GM12878 (cell line): ENCODE measurements at regions not wholly inside any gene's neighbourhood (a gene's known extent, or its start where the extent isn't known, plus 50 kb on each side); places are given as distances from the start of the nearest gene placed in this dataset.

Source experiments
- ATAC-seq: fragments of 200-7000 bp; cut with Tn5 transposase; 3 replicates; pipeline ENCODE4 v1.9.1; 2020; ENCODE audit warnings: mild to moderate bottlenecking, moderate library complexity
- BruUV-seq: library from RNA; stranded (reverse); fragments of 400-500 nt; replicated peaks from 2 replicates; lab custom pipeline; 2021; lab: Mats Ljungman, UMichigan
- CTCF ChIA-PET: fragments of 300-600 bp; sonication (Branson Sonifier 250); formaldehyde crosslinking; extraction: SDS; loops from one replicate; lab custom pipeline; 2021; ENCODE audit warnings: inconsistent platforms; lab: Yijun Ruan, JAX
- POLR2A ChIA-PET: fragments of 350-600 bp; formaldehyde crosslinking; extraction: SDS; loops from one replicate; lab custom pipeline; 2021; ENCODE audit warnings: inconsistent platforms; lab: Charles Lee
- RAD21 ChIA-PET: fragments of 300-600 bp; sonication (Branson Sonifier 250); formaldehyde crosslinking; loops from one replicate; lab custom pipeline; 2023; ENCODE audit warnings: antibody characterized with exemption; ENCODE audit not compliant: unreplicated experiment; lab: Charles Lee
- SMC1A ChIA-PET: fragments of 300-600 bp; sonication (Branson Sonifier 250); formaldehyde crosslinking; loops from one replicate; lab custom pipeline; 2023; ENCODE audit not compliant: unreplicated experiment, uncharacterized antibody; lab: Charles Lee
- DNase-seq: peaks from one replicate; pipeline ENCODE4 v3.0.0-alpha.2; 2011; ENCODE audit warnings: low read depth, low spot score
- FAIRE-seq: peaks from 3 replicates; lab custom pipeline; 2011; peaks lifted over from hg19 to GRCh38; lab: Jason Lieb, UNC
- H2AFZ ChIP-seq: 2 replicates; pipeline ENCODE4 v1.6.0; 2011; ENCODE audit warnings: low read depth, low read length, control low read depth; ENCODE audit not compliant: control insufficient read depth
- H3K27ac ChIP-seq: 2 replicates; pipeline ENCODE4 v1.5.1; 2011; ENCODE audit warnings: control low read depth; ENCODE audit not compliant: control insufficient read depth, insufficient read depth
- H3K27me3 ChIP-seq, 2 experiments: replicated peaks in 1 of 2; 2 replicates each; pipeline versions ENCODE4 v1.6.0 to v1.6.1; 2011; ENCODE audit warnings: low read length in 1 of 2; ENCODE audit not compliant: control insufficient read depth in 2 of 2, insufficient read depth in 2 of 2
- H3K36me3 ChIP-seq, 2 experiments: 2 replicates each; pipeline ENCODE4 v1.5.1; 2011; ENCODE audit warnings: low read length in 1 of 2; ENCODE audit not compliant: control insufficient read depth in 2 of 2, insufficient read depth in 2 of 2
- H3K4me1 ChIP-seq: 2 replicates; pipeline ENCODE4 v1.6.1; 2011; ENCODE audit warnings: mild to moderate bottlenecking, low read length, moderate library complexity, mixed read lengths; ENCODE audit not compliant: control insufficient read depth, insufficient read depth
- H3K4me2 ChIP-seq: 2 replicates; pipeline ENCODE4 v1.6.0; 2011; ENCODE audit warnings: control low read depth; ENCODE audit not compliant: control insufficient read depth, insufficient read depth
- H3K4me3 ChIP-seq: fragments of 200-600 bp; sonication (generic); 2 replicates; pipeline ENCODE4 v1.5.1; 2016
- H3K79me2 ChIP-seq: 2 replicates; pipeline ENCODE4 v1.6.0; 2011; ENCODE audit warnings: low read length; ENCODE audit not compliant: control insufficient read depth, insufficient read depth
- H3K9ac ChIP-seq: 2 replicates; pipeline ENCODE4 v1.8.0; 2011; ENCODE audit warnings: low read length, control low read depth, mixed read lengths; ENCODE audit not compliant: control insufficient read depth, insufficient read depth
- H3K9me3 ChIP-seq: replicated peaks from 3 replicates; pipeline ENCODE4 v1.5.1; 2011; ENCODE audit warnings: mild to moderate bottlenecking, low read length; ENCODE audit not compliant: control insufficient read depth, insufficient read depth
- H4K20me1 ChIP-seq: 2 replicates; pipeline ENCODE4 v1.6.0; 2011; ENCODE audit not compliant: control insufficient read depth, insufficient read depth
- CHD1 ChIP-seq: IDR thresholded peaks from 2 replicates; pipeline ENCODE4 v1.6.1; 2012; ENCODE audit warnings: low read depth, low read length, improper control_type of control experiment
- HCFC1 ChIP-seq: fragments of 150-350 bp; IDR thresholded peaks from 2 replicates; pipeline ENCODE4 v1.6.1; 2014; ENCODE audit warnings: low read length
- HDAC2 ChIP-seq: fragments of 200-600 bp; sonication (generic); IDR thresholded peaks from 2 replicates; pipeline ENCODE4 v1.6.1; 2017
- MTA2 ChIP-seq: fragments of 450-650 bp; IDR thresholded peaks from 2 replicates; pipeline ENCODE4 v1.6.1; 2016; ENCODE audit warnings: low read depth, mild to moderate bottlenecking, moderate library complexity
- MTA3 ChIP-seq: IDR thresholded peaks from 2 replicates; pipeline ENCODE4 v1.6.1; 2012; ENCODE audit warnings: low read length, inconsistent platforms, borderline replicate concordance
- MYB ChIP-seq: fragments of 150-350 bp; IDR thresholded peaks from 2 replicates; pipeline ENCODE4 v1.6.1; 2014; ENCODE audit warnings: mild to moderate bottlenecking, low read depth, low read length, borderline replicate concordance
- PAX5 ChIP-seq: IDR thresholded peaks from 2 replicates; pipeline ENCODE4 v1.6.1; 2011; ENCODE audit warnings: low read depth, low read length, borderline replicate concordance
- SIN3A ChIP-seq: IDR thresholded peaks from 2 replicates; pipeline ENCODE4 v1.6.1; 2012; ENCODE audit warnings: low read depth, low read length, improper control_type of control experiment
- SUPT20H ChIP-seq: IDR thresholded peaks from 2 replicates; pipeline ENCODE4 v1.6.1; 2011; ENCODE audit warnings: low read depth, mild to moderate bottlenecking, low read length, moderate library complexity, borderline replicate concordance; ENCODE audit not compliant: control insufficient read depth
- WGBS: methylation state at CpG from one replicate; pipeline ENCODE4 v1.1.6; 2016; ENCODE audit warnings: low lambda C conversion rate; ENCODE audit not compliant: insufficient replicate concordance, insufficient coverage; ENCODE audit errors: missing lambda C conversion rate; 5-methylcytosine and 5-hydroxymethylcytosine counted together
- in situ Hi-C: fragments of 300-500 bp; cut with MboI; formaldehyde crosslinking; loops from 9 replicates; pipeline ENCODE4 v1.14.3; 2018; ENCODE audit warnings: mixed read lengths
- intact Hi-C: fragments of 100-400 bp; cut with micrococcal nuclease; formaldehyde crosslinking; loops from one replicate; pipeline ENCODE4 v1.14.2; 2022; ENCODE audit not compliant: unreplicated experiment
- TF ChIP-seq, protein P1 (sequence below): IDR thresholded peaks from 2 replicates; pipeline ENCODE4 v1.6.1; 2011; ENCODE audit warnings: borderline replicate concordance, low read depth, mild to moderate bottlenecking, moderate library complexity, low read length; ENCODE audit not compliant: insufficient read depth, poor library complexity, severe bottlenecking
- TF ChIP-seq, protein P2 (sequence below): fragments of 450-650 bp; IDR thresholded peaks from 2 replicates; pipeline ENCODE4 v1.6.1; 2017; ENCODE audit warnings: borderline replicate concordance

DNA sequence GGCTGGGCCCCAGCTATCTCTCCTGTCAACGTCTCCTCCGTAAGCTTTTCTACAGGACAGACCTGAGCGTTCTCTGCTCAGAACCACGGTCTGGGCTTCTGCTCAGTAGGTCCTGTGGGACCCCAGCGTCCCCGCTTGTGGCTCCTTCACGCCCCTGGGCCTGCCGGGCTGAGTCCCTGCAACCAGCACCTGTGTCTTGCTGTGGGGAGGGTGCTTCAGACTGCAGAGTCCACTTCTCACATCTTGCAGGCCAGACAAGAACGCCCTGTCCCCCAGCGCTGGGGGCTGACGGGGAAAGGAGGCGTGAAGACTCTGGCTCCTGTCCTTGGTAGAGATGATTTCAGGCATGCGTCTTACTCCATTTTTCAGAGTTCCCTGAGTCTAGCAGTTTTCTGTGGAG lies 1480.8 kb downstream of the BRD1 start:
- ChIA-PET CTCF (no interaction called here), SMC1A (no interaction called here), POLR2A (no interaction called here), RAD21 (no interaction called here)
- H2AFZ ChIP-seq, result no peak overlapping the region
- in situ Hi-C loops, result no loop called here
- no peak overlapping the region for H3K4me3 ChIP-seq
- no peaks in the 10 kb centered on the region for H3K79me2 ChIP-seq
- no TSS peak for BruUV-seq
- H3K36me3 ChIP-seq, result no peaks in the 10 kb centered on the region
- FAIRE-seq (no peak), DNase-seq (no peak), ATAC-seq (no peak)
- H3K9me3 ChIP-seq, result no peaks in the 10 kb centered on the region; the same call in 2 of the 3 replicates
- intact Hi-C loops, result no loop called here
- H3K9ac ChIP-seq, result no peak overlapping the region
- H3K27ac ChIP-seq, result no peak overlapping the region
- TF ChIP-seq MYB (no peak), HCFC1 (no peak), HDAC2 (no peak), SIN3A (no peak), SUPT20H (no peak), CHD1 (no peak), MTA2 (no peak), MTA3 (no peak), PAX5 (no peak)
- TF ChIP-seq, protein P1, sequence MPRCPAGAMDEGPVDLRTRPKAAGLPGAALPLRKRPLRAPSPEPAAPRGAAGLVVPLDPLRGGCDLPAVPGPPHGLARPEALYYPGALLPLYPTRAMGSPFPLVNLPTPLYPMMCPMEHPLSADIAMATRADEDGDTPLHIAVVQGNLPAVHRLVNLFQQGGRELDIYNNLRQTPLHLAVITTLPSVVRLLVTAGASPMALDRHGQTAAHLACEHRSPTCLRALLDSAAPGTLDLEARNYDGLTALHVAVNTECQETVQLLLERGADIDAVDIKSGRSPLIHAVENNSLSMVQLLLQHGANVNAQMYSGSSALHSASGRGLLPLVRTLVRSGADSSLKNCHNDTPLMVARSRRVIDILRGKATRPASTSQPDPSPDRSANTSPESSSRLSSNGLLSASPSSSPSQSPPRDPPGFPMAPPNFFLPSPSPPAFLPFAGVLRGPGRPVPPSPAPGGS, result no peak
- TF ChIP-seq, protein P2, sequence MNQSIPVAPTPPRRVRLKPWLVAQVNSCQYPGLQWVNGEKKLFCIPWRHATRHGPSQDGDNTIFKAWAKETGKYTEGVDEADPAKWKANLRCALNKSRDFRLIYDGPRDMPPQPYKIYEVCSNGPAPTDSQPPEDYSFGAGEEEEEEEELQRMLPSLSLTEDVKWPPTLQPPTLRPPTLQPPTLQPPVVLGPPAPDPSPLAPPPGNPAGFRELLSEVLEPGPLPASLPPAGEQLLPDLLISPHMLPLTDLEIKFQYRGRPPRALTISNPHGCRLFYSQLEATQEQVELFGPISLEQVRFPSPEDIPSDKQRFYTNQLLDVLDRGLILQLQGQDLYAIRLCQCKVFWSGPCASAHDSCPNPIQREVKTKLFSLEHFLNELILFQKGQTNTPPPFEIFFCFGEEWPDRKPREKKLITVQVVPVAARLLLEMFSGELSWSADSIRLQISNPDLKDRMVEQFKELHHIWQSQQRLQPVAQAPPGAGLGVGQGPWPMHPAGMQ, result no peak
- no peaks in the 10 kb centered on the region for H4K20me1 ChIP-seq
- 52% methylated on average over 13 of the region's 13 CpGs for WGBS
- H3K27me3 ChIP-seq, result no peaks in the 10 kb centered on the region
- H3K4me1 ChIP-seq, result no peaks in the 10 kb centered on the region
- H3K4me2 ChIP-seq, result no peak overlapping the region
